ENCODE measurements at regions not wholly inside any gene's neighbourhood (a gene's known extent, or its start where the extent isn't known, plus 50 kb on each side); places are given as distances from the start of the nearest gene placed in this dataset.

GRCh38 chrX:124426288-124427169 lies 80.2 kb downstream of the SH2D1A start:
- no peaks in the 10 kb centered on the region for H3K36me3 ChIP-seq
- no peaks in the 10 kb centered on the region for H3K9me3 ChIP-seq
- H3K27me3 ChIP-seq, result no peaks in the 10 kb centered on the region
- no peak for TF ChIP-seq CTCF (IDR thresholded peaks at IDR 0.05)
- no peak for TF ChIP-seq POLR2A (IDR thresholded peaks at IDR 0.05)
- WGBS (ENCODE audit: insufficient coverage, low coverage, low lambda C conversion rate, missing lambda C conversion rate), result 61% methylated on average over 6 of the region's 9 CpGs
- H3K27ac ChIP-seq, result no peak overlapping the region
- no peak for DNase-seq
- ATAC-seq, result peak in 1 of 4 donors; percentile 31
- intact Hi-C loops (cut with DNase I), result no loop called here
- H3K4me3 ChIP-seq, result no peak overlapping the region
- no peaks in the 10 kb centered on the region for H3K4me1 ChIP-seq

GRCh38 chrX:124433186-124433585 lies 86.8 kb downstream of the SH2D1A start:
- no peak overlapping the region for H3K27ac ChIP-seq

GRCh38 chrX:124435616-124436015 lies 89.3 kb downstream of the SH2D1A start:
- 71% methylated on average over 3 of the region's 4 CpGs for WGBS (ENCODE audit: insufficient coverage, low coverage, low lambda C conversion rate, missing lambda C conversion rate)
- H3K4me1 ChIP-seq, result no peaks in the 10 kb centered on the region
- H3K27ac ChIP-seq, result no peak overlapping the region
- TF ChIP-seq CTCF (IDR thresholded peaks at IDR 0.05), result no peak
- TF ChIP-seq POLR2A (IDR thresholded peaks at IDR 0.05), result no peak
- DNase-seq (no peak), ATAC-seq (no peak)
- intact Hi-C loops (cut with DNase I), result no loop called here
- no peaks in the 10 kb centered on the region for H3K27me3 ChIP-seq
- no peak overlapping the region for H3K4me3 ChIP-seq
- H3K36me3 ChIP-seq, result no peaks in the 10 kb centered on the region
- no peaks in the 10 kb centered on the region for H3K9me3 ChIP-seq

More at GRCh38 chrX:124433186-124433585, 86.8 kb downstream of the SH2D1A start:
- H3K4me3 ChIP-seq, result no peak overlapping the region
- intact Hi-C loops (cut with DNase I), result no loop called here
- DNase-seq (no peak), ATAC-seq (no peak)
- no peaks in the 10 kb centered on the region for H3K36me3 ChIP-seq
- TF ChIP-seq CTCF (IDR thresholded peaks at IDR 0.05), result no peak
- WGBS (ENCODE audit: insufficient coverage, low coverage, low lambda C conversion rate, missing lambda C conversion rate), result 46% methylated on average over 2 of the region's 2 CpGs
- no peaks in the 10 kb centered on the region for H3K9me3 ChIP-seq
- H3K27me3 ChIP-seq, result no peaks in the 10 kb centered on the region
- no peaks in the 10 kb centered on the region for H3K4me1 ChIP-seq

GRCh38 chrX:124440695-124441094 lies 94.3 kb downstream of the SH2D1A start:
- Histone ChIP-seq H3K27ac (no peak overlapping the region), H3K4me3 (no peak overlapping the region), H3K36me3 (no peaks in the 10 kb centered on the region), H3K27me3 (no peaks in the 10 kb centered on the region), H3K9me3 (no peaks in the 10 kb centered on the region), H3K4me1 (no peaks in the 10 kb centered on the region)
- intact Hi-C loops (cut with DNase I), result no loop called here
- DNase-seq (no peak), ATAC-seq (no peak)
- 30% methylated on average over 2 of the region's 2 CpGs for WGBS (ENCODE audit: insufficient coverage, low coverage, low lambda C conversion rate, missing lambda C conversion rate)
- TF ChIP-seq POLR2A (IDR thresholded peaks at IDR 0.05) (no peak), CTCF (IDR thresholded peaks at IDR 0.05) (no peak)

Data from right lobe of liver (tissue), 6 donors.